HG03159 (cell line): ENCODE measurements at regions not wholly inside any gene's neighbourhood (a gene's known extent, or its start where the extent isn't known, plus 50 kb on each side); places are given as distances from the start of the nearest gene placed in this dataset.

ENCODE experiments used
- ATAC-seq: cut with Tn5 transposase; IDR thresholded peaks from one replicate; pipeline ENCODE4 v1.9.1; 2021; ENCODE audit warnings: mild to moderate bottlenecking, moderate library complexity; ENCODE audit not compliant: unreplicated experiment

DNA sequence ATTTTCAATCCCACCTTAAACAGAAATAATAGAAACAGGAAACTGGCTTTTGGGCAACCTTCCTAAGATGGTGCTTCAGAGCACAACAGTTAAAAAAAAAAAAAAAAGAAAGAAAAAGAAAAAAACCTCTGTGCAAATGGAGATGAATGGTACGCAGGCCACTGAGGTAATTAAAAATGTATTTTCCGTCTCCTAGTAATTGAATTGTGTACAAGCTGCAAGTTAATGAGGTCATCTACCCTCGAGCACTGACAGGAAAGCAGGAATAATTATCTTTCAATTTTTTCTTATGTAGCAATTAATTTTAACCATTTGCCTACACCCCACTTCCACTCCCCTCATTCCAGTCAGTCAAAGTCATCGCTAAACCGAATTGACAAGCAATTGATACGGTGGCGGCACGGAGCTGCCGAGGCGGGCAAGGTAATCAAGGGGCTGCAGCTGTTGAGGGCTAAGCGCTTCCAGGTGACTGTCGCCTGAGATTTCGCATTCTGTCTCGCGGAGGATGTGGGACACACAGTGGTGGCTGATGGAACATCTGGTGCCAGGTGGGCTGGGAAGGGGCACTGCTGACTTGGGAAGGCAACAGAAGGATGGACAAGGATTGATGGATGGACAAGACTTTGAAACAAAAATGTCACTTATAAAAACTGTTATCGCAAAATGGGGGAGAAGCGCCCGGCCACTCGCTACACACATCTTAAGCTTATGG is 109.4 kb downstream of the RCN1 start:
- no peak for ATAC-seq

- no peak for ATAC-seq
Observed at GRCh38 chr11:32204751-32205150, 113.9 kb downstream of the RCN1 start.

GRCh38 chr11:32210556-32210955 is 119.7 kb downstream of the RCN1 start:
- no peak for ATAC-seq

DNA sequence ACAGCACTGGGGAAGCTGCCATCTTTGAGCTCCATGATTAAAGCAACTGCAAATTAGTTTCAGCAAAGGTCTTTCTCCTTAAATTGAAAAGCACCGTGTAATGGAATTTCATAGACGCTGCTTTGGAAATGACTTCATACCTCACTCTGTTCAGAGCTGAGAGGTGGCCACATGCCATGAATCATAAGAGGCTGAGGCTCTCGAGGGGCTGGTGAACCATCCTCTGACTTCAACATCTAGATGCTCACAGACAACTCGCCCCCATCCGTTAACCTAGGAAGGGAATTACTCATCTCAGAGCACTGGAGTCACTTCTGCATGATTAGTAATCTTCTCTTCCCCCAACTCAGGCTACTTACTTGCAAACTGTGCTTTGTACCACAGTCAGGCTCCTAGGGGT is 122.3 kb downstream of the RCN1 start:
- no peak for ATAC-seq

GRCh38 chr11:32215157-32215556 is 124.3 kb downstream of the RCN1 start:
- no peak for ATAC-seq

GRCh38 chr11:32216749-32217148 is 125.9 kb downstream of the RCN1 start:
- ATAC-seq: no peak

GRCh38 chr11:32219320-32219719 is 128.4 kb downstream of the RCN1 start:
- no peak for ATAC-seq

DNA sequence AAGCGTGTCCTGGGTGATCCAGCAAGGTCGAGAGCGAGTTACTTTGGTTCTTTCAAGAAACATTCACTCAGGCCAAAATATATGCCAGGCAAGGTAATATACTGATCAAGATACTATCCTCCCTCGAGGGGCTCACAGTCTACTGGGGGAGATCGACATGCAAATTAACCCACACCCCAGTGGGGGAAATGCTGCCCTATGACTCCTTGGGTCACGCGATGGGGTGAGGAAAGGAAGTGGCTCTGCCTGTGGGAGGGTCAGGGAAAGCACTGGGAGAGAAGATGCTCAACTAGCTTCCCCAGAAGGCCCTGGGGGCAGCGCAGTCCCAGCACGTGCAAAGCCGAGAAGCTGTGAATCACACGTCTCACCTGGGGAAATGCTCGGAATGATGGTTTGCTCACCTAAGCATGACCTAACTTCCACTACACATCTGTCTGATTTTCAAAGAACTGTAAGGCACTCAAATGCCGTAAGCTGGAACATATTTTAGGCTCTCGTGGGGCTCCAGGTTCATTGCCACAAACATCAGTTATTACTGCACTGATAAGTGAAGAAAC is 130.7 kb downstream of the RCN1 start:
- no peak for ATAC-seq

DNA sequence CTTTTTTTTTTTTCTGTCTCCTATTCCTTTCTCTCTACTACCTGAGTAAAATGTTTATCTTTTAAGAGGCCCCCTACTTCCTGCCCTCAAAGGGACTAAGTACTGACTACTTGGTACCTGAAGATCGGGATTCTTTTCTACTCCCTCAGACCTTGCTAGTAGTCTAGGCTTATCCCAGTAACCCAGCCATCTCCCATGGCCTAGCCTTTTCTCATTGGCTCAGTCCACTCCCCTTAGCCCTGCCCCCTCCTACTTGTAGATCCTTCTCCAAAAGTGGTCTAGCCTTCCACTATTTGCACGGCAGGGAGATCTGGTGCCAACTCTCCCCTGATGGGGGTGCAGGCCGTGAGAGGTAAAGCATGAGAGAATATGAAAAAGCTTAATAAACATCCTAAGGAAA is 133.7 kb downstream of the RCN1 start:
- ATAC-seq: no peak

GRCh38 chr11:32225571-32226285 is 134.9 kb downstream of the RCN1 start:
- ATAC-seq: no peak

DNA sequence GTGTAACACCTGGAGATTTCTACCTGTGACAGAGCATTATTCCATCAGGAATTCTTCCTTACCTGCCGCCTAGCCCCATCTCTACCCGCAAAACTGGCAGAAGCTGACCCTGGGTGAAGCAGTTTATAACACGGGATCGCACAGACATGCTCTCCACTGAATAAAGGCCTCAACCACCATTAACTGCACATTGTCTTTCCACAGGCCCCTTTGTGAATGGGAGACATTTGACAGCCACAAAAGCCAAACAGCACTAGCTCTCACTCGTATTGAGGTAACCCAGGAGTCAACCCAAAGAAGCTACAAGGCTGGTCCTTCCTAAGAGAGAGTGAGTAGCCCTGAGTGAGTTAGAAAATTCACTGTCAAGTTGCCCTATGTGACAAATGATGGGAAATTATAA is 135.6 kb downstream of the RCN1 start:
- ATAC-seq: no peak

GRCh38 chr11:32229576-32230240 is 138.8 kb downstream of the RCN1 start:
- ATAC-seq: no peak

GRCh38 chr11:32231909-32232493 is 141.1 kb downstream of the RCN1 start:
- ATAC-seq: peak; percentile 98

GRCh38 chr11:32232516-32232915 is 141.6 kb downstream of the RCN1 start:
- no peak for ATAC-seq

- no peak for ATAC-seq
Observed at GRCh38 chr11:32233276-32233675, 142.4 kb downstream of the RCN1 start.

- no peak for ATAC-seq
Observed at GRCh38 chr11:32233928-32234327, 143.1 kb downstream of the RCN1 start.

GRCh38 chr11:32244453-32244852 is 153.6 kb downstream of the RCN1 start:
- ATAC-seq: no peak

GRCh38 chr11:32253706-32254105 is 162.8 kb downstream of the RCN1 start:
- no peak for ATAC-seq

- ATAC-seq: no peak
Observed at GRCh38 chr11:32255841-32256240, 165.0 kb downstream of the RCN1 start.

GRCh38 chr11:32256466-32256865 is 165.6 kb downstream of the RCN1 start:
- ATAC-seq: no peak

GRCh38 chr11:32259641-32260081 is 168.8 kb downstream of the RCN1 start:
- peak; percentile 95 for ATAC-seq
